Epithelial cell of proximal tubule (primary cell): ENCODE measurements at regions not wholly inside any gene's neighbourhood (a gene's known extent, or its start where the extent isn't known, plus 50 kb on each side); places are given as distances from the start of the nearest gene placed in this dataset.

ENCODE experiments used
- DNase-seq: peaks from one replicate; pipeline ENCODE4 v3.0.0-alpha.2; 2011; ENCODE audit warnings: low read depth
- H3K4me3 ChIP-seq: 2 replicates; pipeline ENCODE4 v1.5.1; 2011; ENCODE audit warnings: low read depth, mild to moderate bottlenecking, low read length
- CTCF ChIP-seq: conservative IDR thresholded peaks from 2 replicates; pipeline ENCODE4 v1.5.1; 2012; ENCODE audit warnings: low read depth, mild to moderate bottlenecking, low read length

GRCh38 chr3:80465746-80466145 is 697.9 kb upstream of the ROBO1 start:
- no peak for TF ChIP-seq CTCF
- DNase-seq = no peak
- no peak overlapping the region for H3K4me3 ChIP-seq

GRCh38 chr3:80451393-80451792 is 683.6 kb upstream of the ROBO1 start:
- TF ChIP-seq CTCF = no peak
- H3K4me3 ChIP-seq = no peak overlapping the region
- DNase-seq = no peak

GRCh38 chr3:80445641-80446040 is 677.8 kb upstream of the ROBO1 start:
- no peak for DNase-seq
- TF ChIP-seq CTCF = no peak
- H3K4me3 ChIP-seq = no peak overlapping the region

- no peak for TF ChIP-seq CTCF
- DNase-seq = no peak
- no peak overlapping the region for H3K4me3 ChIP-seq
Observed at GRCh38 chr3:80445053-80445452, 677.3 kb upstream of the ROBO1 start.

GRCh38 chr3:80439490-80439889 is 671.7 kb upstream of the ROBO1 start:
- no peak for TF ChIP-seq CTCF
- DNase-seq = no peak
- H3K4me3 ChIP-seq = no peak overlapping the region

- no peak for TF ChIP-seq CTCF
- no peak overlapping the region for H3K4me3 ChIP-seq
- DNase-seq = no peak
Observed at GRCh38 chr3:80434366-80434765, 666.6 kb upstream of the ROBO1 start.

GRCh38 chr3:80424951-80425350 is 657.2 kb upstream of the ROBO1 start:
- no peak overlapping the region for H3K4me3 ChIP-seq
- DNase-seq = no peak
- TF ChIP-seq CTCF = no peak
